ENCODE measurements at regions not wholly inside any gene's neighbourhood (a gene's known extent, or its start where the extent isn't known, plus 50 kb on each side); places are given as distances from the start of the nearest gene placed in this dataset.

GRCh38 chr10:20948686-20949327 lies 51.7 kb upstream of the NEBL start:
- peak; percentile 5 for DNase-seq (ENCODE audit: low read depth)
